Fibroblast of skin of scalp (primary cell): ENCODE measurements at regions not wholly inside any gene's neighbourhood (a gene's known extent, or its start where the extent isn't known, plus 50 kb on each side); places are given as distances from the start of the nearest gene placed in this dataset.

Experiments
- DNase-seq: peaks from one replicate; pipeline ENCODE4 v3.0.0-alpha.2; 2013

GRCh38 chr6:44533421-44533820, 145.9 kb downstream of the CDC5L start:
- DNase-seq, result no peak

GRCh38 chr6:44534291-44534690, 146.8 kb downstream of the CDC5L start:
- DNase-seq, result peak; percentile 15

- DNase-seq, result no peak
Measured at GRCh38 chr6:44535446-44535845, 147.9 kb downstream of the CDC5L start.

- no peak for DNase-seq
Measured at GRCh38 chr6:44535967-44536366, 148.5 kb downstream of the CDC5L start.

- no peak for DNase-seq
Measured at GRCh38 chr6:44537306-44538049, 150.0 kb downstream of the CDC5L start.

- DNase-seq, result no peak
Measured at GRCh38 chr6:44538131-44538806, 150.8 kb downstream of the CDC5L start.

GRCh38 chr6:44538807-44539201, 151.3 kb downstream of the CDC5L start:
- no peak for DNase-seq

GRCh38 chr6:44539701-44540355, 152.3 kb downstream of the CDC5L start:
- DNase-seq, result no peak

GRCh38 chr6:44540881-44541280, 153.4 kb downstream of the CDC5L start:
- DNase-seq, result no peak

GRCh38 chr6:44542401-44543116, 155.1 kb downstream of the CDC5L start:
- DNase-seq, result peak; percentile 14

GRCh38 chr6:44543664-44544063, 156.2 kb downstream of the CDC5L start:
- DNase-seq, result no peak

- no peak for DNase-seq
Measured at GRCh38 chr6:44545224-44545623, 157.7 kb downstream of the CDC5L start.

GRCh38 chr6:44548319-44548718, 160.8 kb downstream of the CDC5L start:
- DNase-seq, result no peak

GRCh38 chr6:44549516-44549915, 162.0 kb downstream of the CDC5L start:
- no peak for DNase-seq

GRCh38 chr6:44554194-44554593, 166.7 kb downstream of the CDC5L start:
- DNase-seq, result no peak

- no peak for DNase-seq
Measured at GRCh38 chr6:44554861-44555260, 167.4 kb downstream of the CDC5L start.

GRCh38 chr6:44556046-44556445, 168.5 kb downstream of the CDC5L start:
- DNase-seq, result no peak

- no peak for DNase-seq
Measured at GRCh38 chr6:44558024-44558831, 170.7 kb downstream of the CDC5L start.

GRCh38 chr6:44558832-44559251, 171.3 kb downstream of the CDC5L start:
- no peak for DNase-seq

- DNase-seq, result no peak
Measured at GRCh38 chr6:44559486-44560270, 172.2 kb downstream of the CDC5L start.

GRCh38 chr6:44560458-44561059, 173.1 kb downstream of the CDC5L start:
- DNase-seq, result no peak
